Keratinocyte (primary cell): ENCODE measurements at regions not wholly inside any gene's neighbourhood (a gene's known extent, or its start where the extent isn't known, plus 50 kb on each side); places are given as distances from the start of the nearest gene placed in this dataset.

Experiments
- EZH2 ChIP-seq: IDR thresholded peaks from one replicate; pipeline ENCODE4 v1.6.1; 2012; ENCODE audit warnings: inconsistent platforms, mild to moderate bottlenecking, low read length, moderate library complexity
- TF ChIP-seq, protein P1 (sequence below), 3 experiments: IDR thresholded peaks in 1 of 3; conservative IDR thresholded peaks in 1 of 3; optimal IDR thresholded peaks in 1 of 3; 2 replicates in 2 of 3; 3 replicates in 1 of 3; pipeline versions ENCODE3 to v1.5.1; 2011; ENCODE audit warnings: low read length in 3 of 3, mild to moderate bottlenecking in 3 of 3, moderate library complexity in 2 of 3, control low read depth in 1 of 3, inconsistent platforms in 1 of 3; ENCODE audit not compliant: insufficient read depth in 2 of 3; ENCODE audit errors: extremely low read depth in 1 of 3

DNA sequence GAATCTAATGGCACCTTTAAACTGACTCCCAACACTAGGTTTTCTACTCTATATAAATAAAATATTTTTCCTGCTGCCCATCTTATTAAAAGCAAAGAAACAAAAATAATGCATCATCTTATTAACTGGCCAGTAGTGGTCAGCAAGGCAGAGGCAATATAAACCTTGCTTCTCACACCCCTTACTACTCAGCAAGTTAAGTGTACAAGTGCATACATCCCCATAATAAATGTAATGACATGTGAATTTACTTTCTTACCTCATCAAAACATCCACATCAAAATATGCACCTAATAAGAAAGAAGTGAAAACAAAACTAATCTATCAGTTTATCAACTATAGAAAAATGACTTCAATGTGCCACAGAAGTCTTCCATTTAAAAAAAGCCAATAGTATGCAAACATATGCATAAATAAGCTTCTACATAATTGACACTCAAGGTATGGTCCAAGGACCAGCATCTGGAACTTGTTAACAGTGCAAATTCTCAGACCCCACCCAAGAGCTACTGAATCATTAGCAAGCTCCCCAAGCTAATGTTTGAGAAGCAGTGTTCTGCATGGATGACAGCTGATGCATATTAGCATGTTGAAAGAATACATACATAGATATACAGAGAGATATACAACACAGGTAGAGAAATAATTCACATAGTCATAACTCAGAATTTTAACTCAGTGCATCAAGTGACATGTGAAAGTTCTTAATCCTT is 182.7 kb downstream of the C7orf25 start:
- TF ChIP-seq, protein P1, sequence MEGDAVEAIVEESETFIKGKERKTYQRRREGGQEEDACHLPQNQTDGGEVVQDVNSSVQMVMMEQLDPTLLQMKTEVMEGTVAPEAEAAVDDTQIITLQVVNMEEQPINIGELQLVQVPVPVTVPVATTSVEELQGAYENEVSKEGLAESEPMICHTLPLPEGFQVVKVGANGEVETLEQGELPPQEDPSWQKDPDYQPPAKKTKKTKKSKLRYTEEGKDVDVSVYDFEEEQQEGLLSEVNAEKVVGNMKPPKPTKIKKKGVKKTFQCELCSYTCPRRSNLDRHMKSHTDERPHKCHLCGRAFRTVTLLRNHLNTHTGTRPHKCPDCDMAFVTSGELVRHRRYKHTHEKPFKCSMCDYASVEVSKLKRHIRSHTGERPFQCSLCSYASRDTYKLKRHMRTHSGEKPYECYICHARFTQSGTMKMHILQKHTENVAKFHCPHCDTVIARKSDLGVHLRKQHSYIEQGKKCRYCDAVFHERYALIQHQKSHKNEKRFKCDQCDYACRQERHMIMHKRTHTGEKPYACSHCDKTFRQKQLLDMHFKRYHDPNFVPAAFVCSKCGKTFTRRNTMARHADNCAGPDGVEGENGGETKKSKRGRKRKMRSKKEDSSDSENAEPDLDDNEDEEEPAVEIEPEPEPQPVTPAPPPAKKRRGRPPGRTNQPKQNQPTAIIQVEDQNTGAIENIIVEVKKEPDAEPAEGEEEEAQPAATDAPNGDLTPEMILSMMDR (optimal IDR thresholded peaks at IDR 0.05 in 1 of 3, IDR thresholded peaks at IDR 0.05 in 1 of 3, conservative IDR thresholded peaks at IDR 0.05 in 1 of 3; ENCODE audit: extremely low read depth in 1 of 3, insufficient read depth in 2 of 3, low read length in 3 of 3), result no peak
- no peak for TF ChIP-seq EZH2
